ENCODE measurements at regions not wholly inside any gene's neighbourhood (a gene's known extent, or its start where the extent isn't known, plus 50 kb on each side); places are given as distances from the start of the nearest gene placed in this dataset.

DNA sequence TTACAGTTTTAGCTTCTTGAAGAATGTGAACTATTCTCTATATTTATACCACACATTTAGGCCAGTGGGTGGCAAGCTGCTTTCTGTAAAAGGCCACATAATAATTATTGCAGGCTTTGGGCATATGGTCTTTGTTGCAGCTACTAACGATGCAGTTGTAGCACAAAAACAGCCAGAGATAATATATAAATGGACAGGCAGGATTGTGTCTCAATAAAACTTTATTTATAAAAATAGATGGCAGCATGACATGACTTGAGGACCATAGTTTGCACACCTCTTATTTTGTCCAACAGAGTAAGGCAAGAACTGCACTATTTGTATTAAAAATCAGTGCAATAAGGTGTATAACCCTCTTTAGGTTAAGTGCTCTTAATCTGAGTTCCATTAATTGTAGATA lies 415.0 kb downstream of the ANXA1 start:
- no peak for DNase-seq

DNA sequence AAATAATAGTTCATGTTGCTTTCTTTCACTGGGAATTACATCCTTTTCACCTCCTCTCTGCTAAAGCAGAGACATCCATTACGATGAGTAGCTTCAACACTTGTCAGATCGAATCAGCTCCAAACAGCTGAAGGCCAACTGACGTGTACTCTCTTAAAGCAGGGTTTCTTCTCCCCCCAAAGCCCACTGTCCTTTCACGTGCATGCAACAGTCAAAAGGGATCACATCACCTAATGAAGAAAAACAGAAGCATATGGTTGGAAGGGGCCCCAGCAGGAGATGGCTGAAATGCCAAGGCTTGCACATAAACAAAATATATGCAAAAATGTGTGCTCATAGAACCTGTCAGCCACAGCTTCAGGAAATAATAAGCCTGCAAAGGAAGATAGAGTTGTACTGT lies 421.6 kb downstream of the ANXA1 start:
- DNase-seq, result no peak

DNA sequence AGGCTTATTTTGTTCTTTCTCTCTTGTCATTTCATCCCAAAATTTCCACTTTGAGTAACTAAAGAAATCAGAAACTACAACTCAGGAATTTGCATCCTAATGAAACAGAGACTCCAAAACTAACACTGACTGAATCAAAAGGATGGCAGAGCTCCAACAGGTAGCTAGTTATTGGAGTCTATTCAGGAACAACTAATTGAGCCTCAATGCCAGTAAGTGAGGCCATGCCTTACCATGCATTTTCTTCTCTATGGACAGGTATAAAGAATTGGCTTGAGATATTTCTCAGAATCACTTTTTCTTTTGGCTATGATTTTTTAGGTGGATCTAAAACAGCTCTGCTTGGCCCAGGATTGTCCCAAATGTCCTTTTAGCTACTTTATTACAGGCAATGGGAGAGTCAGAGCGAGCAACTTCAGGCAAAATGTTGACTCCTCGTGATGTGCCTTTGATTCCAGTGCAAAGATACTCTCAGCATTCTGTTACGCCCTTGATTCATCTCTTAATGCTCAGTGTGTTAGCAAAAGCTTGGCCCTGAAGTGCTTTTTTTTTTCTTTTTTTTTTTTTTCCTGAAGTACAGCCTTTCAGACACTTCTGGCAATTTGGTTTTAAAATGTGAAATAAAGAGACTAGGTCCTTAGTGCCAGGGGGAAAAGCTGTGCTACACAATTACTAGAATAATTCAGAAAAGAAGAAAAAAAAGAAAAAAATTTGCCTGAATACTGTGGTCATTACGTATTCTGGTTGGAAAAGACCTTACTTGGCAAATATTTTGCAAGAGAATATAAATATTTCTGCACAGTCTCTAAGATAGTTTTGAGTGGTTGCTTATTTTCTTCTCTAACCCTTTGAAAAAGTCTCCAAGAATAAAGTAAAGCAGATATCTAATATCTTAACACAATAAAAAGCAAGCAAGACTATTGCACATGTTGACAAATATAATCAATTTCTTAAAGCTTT lies 423.7 kb downstream of the ANXA1 start:
- DNase-seq, result no peak

DNA sequence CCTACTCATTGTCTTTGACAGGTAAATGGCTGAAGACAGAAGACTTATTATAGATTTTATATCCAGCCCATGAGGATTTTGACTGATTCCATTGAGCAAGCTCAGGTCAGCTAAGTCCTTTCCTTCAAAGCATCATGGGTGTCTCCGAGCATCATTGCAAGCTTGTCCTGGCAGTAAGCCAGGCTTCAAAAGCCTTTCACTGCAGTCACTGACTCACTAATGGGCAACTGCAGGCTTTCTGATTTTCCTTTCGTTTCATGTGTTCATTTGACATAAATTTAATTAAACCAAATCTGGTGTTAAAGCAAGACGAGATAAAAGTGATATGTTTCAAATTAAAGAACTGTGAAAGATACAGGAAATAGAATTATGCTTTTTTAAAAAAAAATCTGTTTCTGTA lies 426.2 kb downstream of the ANXA1 start:
- peak; percentile 74 for DNase-seq

DNA sequence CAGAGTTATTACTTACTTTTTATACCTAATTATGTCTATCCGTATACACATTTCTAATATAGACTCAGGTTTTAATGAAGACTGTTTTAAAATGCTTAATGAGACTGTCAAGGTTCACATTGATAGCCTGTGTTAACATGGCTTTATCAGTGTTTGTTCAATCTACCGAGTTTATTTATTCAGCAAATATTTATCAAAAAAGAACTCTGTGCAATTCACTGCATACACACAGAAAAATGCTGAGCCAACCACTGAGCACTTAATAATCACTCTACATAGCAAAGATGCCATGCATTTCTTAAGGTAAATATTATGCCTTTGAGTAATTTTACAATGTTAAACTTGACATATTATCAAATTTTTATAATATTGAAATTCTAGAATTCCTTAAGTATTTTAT lies 428.2 kb downstream of the ANXA1 start:
- no peak for DNase-seq

DNA sequence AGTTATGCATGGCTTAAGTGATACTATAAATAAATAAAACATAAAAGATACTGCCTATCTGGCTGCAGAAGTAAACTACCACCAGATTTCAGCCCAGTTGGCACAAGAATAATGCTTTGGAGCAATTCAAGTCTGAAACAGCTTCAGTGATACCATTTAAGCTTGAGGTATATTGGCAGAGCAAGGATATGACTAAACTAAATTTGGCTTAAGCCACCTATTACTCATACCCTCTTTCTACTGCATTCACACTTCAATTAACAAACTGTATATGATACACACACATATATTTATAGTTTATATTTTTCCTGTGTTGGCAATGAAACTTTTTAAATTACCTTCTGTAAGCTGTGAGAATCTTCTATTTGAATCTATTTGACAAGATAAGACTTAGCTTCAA lies 431.9 kb downstream of the ANXA1 start:
- no peak for DNase-seq

DNA sequence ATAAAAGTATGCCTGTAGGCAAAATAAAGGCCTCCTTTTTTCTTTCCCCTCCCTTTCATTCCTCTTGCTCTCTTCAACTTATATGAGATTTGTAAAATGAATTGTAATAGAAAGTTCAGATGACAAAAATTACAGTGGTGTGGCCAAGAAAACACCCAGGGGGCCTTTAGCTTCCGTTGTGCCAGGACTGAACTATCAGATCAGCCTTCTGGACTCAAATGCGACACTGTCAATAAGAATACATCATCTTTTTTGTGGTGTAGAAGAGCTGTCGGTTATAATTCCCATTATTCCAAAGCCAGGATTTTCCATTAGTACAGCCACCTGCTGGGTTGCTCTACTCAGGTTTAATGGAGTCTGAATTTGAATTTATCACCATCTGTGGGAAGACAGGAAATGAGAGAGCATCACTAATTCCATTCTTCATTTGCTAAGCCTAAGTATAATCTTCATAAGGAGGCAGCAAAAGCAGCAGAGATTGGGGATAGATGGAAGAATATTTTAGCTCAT lies 443.4 kb downstream of the ANXA1 start:
- peak; percentile 34 for DNase-seq

DNA sequence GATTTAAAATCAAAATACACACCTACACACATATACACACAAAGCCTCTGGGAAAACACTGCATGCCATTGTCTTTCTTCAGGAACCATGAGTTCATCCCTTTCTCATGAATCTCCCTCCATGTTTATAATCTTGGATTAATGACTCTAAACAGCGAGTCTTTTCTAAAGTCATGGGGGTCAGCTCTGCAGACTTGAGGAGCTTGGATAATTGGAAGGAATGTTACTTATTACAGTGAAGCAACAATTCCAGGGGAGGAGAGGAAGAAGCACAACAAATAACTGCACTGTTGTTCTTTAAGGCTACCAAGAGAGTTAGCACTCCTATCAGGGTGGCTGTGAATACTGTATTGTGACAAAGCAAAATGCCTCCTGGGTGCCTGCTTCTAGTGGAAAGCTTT lies 444.7 kb downstream of the ANXA1 start:
- no peak for DNase-seq

DNA sequence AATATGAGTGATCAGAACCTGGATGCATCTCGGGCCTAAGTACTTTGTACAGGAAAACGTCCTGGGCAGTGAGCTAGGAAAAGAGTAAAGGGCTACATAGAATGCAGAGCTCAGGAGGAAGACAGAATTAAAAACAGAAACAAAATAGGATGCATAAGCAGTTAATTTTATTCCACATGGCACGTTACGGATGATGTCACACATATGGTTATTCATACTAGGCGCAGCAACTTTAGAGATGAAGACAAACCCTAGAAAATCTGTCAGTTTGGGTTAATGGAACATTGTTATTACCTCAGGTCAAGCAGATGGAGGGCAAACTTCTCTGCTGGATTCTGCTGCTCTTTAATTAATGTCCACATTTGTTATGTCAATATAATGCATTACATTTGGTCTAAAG lies 445.4 kb downstream of the ANXA1 start:
- no peak for DNase-seq

DNA sequence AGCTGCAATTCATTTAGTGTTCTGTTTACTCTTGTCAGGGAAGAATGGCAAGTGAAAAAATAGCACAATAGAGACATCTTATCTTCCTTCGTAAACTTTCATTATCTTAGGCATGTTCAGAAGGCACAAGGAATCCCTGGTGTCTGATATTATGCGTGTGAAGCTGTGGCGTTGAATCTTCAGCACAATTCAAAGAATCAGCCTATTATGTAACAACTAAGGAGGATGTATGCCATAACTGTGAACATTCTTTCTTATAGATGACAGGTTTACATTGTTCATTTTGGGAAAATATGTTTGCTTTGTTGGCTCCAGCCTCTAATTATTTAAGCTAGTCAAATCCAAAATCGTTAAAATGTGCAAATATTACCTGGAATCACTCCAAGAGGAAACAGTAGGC lies 446.1 kb downstream of the ANXA1 start:
- peak; percentile 40 for DNase-seq

DNA sequence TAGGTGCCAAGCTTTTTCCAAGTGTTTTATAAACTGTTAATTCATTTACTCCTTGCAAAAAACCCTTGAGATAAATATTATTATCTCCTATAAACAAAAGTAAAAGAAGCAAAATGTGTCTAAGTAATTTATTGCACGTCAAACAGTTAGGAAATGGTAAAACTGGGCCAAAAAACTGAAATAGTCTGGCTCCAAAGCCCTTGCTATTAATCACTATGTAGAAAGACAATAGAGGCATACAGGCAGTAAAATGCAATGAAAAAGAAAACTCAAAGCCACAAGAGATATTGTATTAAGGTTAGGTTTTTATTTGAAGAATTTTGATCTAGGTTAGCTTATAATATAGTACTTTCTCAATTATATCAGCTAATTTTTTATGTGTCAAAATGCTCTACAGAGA lies 457.7 kb downstream of the ANXA1 start:
- no peak for DNase-seq

DNA sequence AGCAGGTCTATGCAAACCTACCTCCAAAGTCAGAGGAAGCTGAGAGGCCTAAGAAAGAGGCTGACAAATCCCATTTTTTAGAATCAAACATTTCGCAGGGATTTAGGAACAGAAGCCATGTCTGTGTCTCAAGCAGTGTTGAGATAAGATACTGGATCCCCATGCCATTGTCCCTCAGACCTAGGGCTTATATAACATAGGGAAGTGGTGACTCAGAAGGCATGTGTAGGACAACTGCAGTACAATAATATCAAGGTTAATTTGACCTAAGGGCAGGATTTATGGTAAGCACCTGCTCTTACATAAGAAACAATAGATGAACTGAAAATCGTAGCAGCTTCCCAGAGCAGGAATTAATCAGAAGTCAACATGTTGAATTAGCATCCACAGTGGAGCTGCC lies 459.4 kb downstream of the ANXA1 start:
- no peak for DNase-seq

DNA sequence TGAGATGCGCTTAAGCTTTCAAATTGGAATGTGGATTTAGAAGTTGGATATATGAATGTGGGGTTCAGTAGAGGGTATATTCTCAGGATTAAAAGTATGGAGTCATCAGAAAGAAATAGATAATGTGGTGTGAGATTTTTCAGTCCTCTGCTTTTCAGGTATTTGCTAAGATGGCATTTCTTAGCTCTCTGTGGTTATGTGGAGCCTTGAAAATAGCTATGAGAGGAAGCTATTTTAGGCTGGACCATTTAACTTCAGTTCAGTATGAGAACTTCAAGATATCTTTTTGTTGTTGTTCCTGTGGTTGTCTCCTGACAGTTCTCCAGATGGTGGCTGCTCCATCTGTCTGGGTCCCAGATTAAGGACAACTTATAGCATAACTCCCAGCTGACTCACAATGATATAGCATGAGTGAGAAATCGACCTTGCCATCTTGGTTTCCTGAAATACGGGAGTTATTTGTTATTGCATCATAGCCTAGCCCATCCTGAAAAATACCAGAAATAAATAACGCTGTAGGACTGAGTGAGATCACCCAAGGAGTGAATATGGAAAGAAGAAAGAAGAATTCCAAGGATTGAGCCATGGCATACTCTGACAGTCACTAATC lies 461.5 kb downstream of the ANXA1 start:
- no peak for DNase-seq

DNA sequence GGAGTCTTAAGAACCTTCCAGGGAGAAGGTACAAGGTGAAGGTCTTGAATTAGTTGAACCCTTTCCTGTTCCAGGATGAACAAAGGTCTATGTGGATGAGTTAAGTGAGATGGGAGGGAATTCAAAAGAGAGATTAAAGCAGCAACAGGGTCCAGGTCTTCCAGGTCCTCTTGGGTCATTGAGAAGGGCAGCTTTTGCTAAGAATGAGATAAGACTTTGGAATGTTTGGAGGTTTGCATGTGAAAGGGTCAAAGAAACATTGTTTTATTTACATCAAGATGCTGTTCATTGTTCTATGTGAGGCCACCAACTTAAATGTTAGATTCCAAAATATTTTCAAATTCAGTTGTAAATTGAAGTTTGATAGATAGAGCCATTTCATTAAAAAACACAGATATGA lies 463.9 kb downstream of the ANXA1 start:
- DNase-seq, result no peak

DNA sequence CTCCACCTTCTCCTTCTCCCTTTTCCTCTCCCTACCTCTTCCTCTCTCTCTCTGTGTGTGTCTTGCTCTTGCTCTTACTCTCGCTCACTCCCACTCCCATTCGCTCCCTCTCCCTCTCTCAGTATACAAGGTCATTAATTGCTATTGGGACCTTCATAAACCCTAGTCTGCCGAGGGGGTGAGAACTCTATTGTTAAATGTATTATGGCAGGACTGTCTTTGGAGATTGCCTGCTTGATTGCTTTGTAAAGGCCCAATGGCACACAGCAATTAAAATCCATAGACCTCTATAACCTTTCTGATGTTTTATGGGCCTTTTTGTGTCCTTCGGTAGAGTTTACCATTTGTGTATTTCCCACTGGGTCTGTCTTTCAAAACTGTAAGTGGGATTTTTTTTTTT lies 465.9 kb downstream of the ANXA1 start:
- DNase-seq, result no peak

DNA sequence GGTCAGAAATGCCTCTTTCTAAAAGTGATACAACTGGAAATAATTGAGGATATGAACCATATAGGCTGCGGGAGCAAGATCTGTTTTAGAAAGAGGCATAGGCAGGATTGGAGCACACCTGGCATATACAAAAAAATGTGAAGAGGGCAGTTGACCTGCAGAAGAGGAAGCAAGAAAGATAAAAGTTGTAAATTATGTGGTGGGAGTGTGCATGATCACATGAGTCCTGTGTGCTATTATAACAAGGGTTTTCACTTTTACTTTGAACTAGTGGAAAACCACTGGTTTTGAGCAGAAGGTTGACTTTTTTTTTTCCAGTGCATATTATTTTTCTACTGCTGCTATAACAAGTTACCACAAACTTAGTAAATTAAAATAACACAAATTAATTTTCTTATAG lies 489.3 kb downstream of the ANXA1 start:
- DNase-seq, result no peak

DNA sequence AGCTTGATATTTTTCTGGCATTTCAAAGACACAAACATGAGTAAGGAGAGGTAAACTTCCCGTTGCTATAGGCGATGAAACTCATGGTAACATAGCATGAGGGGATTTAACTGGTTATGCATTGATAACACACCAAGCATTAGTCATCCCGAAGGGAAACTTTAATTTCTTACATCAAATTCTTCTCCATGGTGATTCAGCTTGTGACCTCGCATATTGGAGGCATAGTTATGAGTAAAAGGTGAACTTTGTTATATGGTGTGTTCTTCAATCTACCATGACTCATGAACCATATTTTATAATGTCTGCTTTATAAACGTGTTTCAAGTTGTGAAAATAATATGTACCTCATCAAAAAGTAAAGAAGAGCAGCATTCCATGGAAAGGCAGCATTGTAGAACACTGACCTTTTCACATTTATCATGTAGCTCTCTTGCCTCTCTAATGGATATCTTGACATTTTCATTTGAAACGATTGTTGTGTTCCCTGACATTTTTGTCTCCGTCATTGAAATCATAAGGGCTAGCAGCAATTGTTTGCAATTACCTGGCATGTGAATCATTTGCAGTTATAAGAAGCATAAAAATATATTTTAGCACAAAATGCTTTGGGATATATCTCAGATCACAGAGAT lies 491.8 kb downstream of the ANXA1 start:
- DNase-seq, result no peak

DNA sequence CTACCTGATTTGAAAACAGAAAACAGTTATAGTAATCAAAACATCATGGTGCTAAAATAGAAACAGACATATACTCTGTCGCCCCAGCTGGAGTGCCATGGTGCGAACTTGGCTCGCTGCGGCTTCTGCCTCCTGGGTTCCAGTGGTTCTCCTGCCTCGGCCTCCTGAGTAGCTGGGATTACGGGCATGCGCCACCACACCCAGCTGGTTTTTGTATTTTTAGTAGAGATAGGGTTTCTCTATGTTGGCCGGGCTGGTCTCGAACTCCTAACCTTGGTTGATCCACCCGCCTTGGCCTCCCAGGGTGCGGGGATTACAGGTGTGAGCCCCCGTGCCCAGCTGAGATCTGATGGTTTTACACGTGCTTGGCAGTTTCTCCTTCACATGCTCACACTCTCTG lies 495.9 kb downstream of the ANXA1 start:
- DNase-seq, result no peak

DNA sequence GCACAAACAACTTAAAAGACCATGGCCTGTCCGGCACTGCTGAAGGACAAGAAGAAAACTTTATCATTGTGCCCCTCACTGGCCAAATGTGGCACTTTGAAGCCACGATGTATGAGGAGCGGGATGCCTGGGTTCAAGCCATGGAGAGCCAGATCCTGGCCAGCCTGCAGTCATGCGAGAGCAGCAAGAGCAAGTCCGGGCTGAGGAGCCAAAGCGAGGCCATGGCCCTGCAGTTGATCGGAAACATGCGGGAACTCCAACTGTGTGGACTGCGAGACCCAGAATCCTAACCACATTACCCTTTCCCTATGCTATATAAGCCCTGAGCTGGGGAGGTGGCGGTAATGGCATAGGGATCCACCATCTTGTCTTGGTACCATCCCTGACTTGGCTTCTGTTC lies 497.9 kb downstream of the ANXA1 start:
- DNase-seq, result no peak

DNA sequence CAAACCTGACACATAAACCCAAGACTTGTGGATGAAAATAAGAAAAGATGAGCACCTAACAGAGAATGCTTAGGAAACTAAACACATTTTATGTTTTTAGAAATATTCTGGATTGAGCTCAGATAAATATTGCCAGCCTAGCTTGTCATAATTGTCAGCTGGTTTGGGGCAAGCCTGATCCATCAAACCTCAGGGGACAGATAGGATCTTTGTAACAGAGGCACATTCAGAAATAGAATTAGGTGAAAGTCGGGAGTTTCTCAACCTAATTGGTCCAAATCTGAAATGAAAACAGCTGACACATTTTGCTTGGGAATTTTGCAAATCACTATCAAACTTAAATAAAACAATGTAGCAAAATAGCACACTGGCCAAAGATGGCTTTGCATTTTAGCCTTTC lies 503.7 kb downstream of the ANXA1 start:
- DNase-seq, result no peak

DNA sequence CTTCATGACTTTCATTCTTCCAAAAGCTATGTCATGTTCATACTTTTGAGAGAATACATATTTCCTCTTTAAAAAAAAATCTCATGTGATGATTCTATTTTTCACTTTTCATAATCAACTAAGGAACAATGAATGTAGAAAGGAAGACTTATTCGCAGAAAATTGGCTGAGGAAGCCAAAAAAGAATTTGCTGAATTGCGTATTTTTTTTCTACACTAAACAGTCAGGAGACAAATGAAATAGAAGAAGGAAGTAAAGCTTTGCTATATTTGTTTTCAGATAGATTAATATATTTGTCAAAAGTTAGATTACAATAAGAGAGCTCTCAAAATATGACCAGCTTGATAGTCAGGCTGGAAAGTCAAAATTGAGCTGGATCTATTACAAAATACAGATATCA lies 504.2 kb downstream of the ANXA1 start:
- DNase-seq, result no peak

DNA sequence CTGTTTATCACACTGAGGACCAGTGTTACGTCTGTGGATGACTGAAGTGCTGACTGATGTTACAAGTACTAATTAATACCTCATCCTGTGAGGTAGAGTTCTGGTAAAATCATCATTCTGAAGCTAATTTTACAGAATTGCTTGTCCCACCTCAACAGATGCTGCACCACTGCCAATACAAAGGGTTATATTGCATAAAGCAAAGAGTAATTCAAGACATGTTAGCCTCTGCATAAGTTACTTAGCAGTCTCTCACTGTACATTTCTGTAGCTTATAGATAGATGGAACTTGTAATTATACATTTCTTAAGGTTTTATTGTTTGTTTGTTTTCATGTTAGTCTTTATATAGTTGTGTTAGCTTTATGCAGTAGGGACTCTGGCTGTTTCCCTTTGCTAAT lies 513.6 kb downstream of the ANXA1 start:
- no peak for DNase-seq

DNA sequence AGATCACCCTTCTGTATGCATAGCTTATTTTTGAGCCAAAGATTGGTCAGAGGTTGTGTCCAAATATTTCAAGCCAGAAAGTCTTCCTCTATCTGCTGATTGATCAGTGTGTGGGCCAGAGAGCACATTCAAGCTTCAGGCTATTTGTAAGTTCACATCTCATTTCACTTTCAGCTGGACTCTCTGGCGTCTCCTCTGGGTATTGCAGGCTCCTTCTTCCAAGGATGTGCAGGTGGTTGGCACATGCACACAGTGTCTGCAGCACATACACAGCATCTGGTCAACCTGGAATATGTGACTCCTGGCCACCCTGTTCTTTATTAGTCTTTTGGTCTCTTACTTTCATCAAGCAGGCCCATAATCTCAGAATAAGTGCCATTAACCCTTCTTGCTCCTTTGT lies 516.1 kb downstream of the ANXA1 start:
- DNase-seq, result no peak

DNA sequence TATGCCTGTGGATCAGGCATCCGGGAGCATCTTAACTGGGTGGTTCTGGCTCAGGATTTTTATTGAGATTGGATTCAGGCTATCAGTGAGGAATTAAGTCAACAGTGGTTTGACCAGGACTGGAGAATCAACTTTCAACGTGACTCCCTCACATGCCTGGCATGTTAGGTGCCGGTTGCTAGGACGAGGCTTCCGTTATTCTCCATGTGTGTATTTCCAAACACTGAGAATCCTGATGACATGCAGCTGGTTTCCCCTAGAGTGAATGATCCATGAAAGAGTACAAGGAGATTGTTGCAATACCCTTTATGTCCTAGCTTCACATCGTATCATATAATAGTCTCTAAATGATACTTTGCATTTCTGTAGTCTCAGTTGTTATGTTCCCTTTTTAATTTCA lies 529.2 kb downstream of the ANXA1 start:
- DNase-seq, result no peak
